Uterus (tissue), 2 donors: ENCODE measurements at regions not wholly inside any gene's neighbourhood (a gene's known extent, or its start where the extent isn't known, plus 50 kb on each side); places are given as distances from the start of the nearest gene placed in this dataset.

Source experiments
- POLR2A ChIP-seq, 2 donors: fragments of 450-650 bp; IDR thresholded peaks; one replicate each; pipeline ENCODE4 v1.6.1; 2016; ENCODE audit warnings: antibody characterized with exemption in 2 of 2, mild to moderate bottlenecking in 1 of 2, moderate library complexity in 1 of 2
- TF ChIP-seq, protein P1 (sequence below), 4 experiments: fragments of 200-600 bp in 2 of 4; fragments of 450-650 bp in 2 of 4; sonication (generic) in 2 of 4; IDR thresholded peaks; one replicate each; pipeline ENCODE4 v1.5.1; 2016 to 2019; ENCODE audit warnings: antibody characterized with exemption in 4 of 4, mild to moderate bottlenecking in 2 of 4, moderate library complexity in 1 of 4

DNA sequence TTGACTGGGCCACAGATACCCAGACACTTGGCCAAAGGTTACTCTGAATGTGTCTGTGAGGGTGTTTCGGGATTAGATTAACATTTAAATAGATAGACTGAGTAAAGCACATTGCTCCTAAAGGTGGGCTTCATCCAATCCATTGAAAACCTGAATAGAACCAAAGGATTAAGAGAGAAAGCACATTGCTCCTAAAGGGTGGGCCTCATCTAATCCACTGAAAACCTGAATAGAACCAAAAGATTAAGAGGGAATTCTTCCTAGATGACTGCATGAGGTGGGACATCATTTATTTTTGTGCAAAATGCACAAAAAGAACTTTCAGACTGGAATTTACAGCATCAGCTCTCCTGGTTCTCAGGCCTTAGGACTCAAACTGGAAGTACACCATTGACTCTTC lies 351.2 kb upstream of the PCDH10 start:
- TF ChIP-seq, protein P1, sequence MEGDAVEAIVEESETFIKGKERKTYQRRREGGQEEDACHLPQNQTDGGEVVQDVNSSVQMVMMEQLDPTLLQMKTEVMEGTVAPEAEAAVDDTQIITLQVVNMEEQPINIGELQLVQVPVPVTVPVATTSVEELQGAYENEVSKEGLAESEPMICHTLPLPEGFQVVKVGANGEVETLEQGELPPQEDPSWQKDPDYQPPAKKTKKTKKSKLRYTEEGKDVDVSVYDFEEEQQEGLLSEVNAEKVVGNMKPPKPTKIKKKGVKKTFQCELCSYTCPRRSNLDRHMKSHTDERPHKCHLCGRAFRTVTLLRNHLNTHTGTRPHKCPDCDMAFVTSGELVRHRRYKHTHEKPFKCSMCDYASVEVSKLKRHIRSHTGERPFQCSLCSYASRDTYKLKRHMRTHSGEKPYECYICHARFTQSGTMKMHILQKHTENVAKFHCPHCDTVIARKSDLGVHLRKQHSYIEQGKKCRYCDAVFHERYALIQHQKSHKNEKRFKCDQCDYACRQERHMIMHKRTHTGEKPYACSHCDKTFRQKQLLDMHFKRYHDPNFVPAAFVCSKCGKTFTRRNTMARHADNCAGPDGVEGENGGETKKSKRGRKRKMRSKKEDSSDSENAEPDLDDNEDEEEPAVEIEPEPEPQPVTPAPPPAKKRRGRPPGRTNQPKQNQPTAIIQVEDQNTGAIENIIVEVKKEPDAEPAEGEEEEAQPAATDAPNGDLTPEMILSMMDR (IDR thresholded peaks at IDR 0.05): no peak
- no peak for TF ChIP-seq POLR2A (IDR thresholded peaks at IDR 0.05)
